SK-N-SH (cell line): ENCODE measurements at regions not wholly inside any gene's neighbourhood (a gene's known extent, or its start where the extent isn't known, plus 50 kb on each side); places are given as distances from the start of the nearest gene placed in this dataset.

ENCODE experiments used
- EP300 ChIP-seq, 2 experiments: IDR thresholded peaks; 2 replicates each; pipeline versions ENCODE4 v1.4.0 to v1.6.1; 2012; ENCODE audit warnings: borderline replicate concordance in 1 of 2, low read depth in 1 of 2, low read length in 1 of 2
- RXRA ChIP-seq: IDR thresholded peaks from 2 replicates; pipeline ENCODE4 v1.4.0; 2012; ENCODE audit warnings: low read depth, mild to moderate bottlenecking, borderline replicate concordance
- USF1 ChIP-seq: IDR thresholded peaks from 2 replicates; pipeline ENCODE4 v1.4.0; 2012; ENCODE audit warnings: low read depth, borderline replicate concordance
- TF ChIP-seq, protein P1 (sequence below): fragments of 200-600 bp; sonication (generic); IDR thresholded peaks from 2 replicates; pipeline ENCODE4 v1.6.1; 2017; ENCODE audit warnings: antibody characterized with exemption, mild to moderate bottlenecking, moderate library complexity

- TF ChIP-seq EP300 (IDR thresholded peaks at IDR 0.05; ENCODE audit: borderline replicate concordance in 1 of 2, low read depth in 1 of 2, low read length in 1 of 2), result no peak
- TF ChIP-seq USF1, result no peak
- TF ChIP-seq, protein P1, sequence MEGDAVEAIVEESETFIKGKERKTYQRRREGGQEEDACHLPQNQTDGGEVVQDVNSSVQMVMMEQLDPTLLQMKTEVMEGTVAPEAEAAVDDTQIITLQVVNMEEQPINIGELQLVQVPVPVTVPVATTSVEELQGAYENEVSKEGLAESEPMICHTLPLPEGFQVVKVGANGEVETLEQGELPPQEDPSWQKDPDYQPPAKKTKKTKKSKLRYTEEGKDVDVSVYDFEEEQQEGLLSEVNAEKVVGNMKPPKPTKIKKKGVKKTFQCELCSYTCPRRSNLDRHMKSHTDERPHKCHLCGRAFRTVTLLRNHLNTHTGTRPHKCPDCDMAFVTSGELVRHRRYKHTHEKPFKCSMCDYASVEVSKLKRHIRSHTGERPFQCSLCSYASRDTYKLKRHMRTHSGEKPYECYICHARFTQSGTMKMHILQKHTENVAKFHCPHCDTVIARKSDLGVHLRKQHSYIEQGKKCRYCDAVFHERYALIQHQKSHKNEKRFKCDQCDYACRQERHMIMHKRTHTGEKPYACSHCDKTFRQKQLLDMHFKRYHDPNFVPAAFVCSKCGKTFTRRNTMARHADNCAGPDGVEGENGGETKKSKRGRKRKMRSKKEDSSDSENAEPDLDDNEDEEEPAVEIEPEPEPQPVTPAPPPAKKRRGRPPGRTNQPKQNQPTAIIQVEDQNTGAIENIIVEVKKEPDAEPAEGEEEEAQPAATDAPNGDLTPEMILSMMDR, result no peak
- no peak for TF ChIP-seq RXRA
These were observed 68.1 kb upstream of the OTUD4 start for GRCh38 chr4:145248502-145248901.
